ENCODE measurements at regions not wholly inside any gene's neighbourhood (a gene's known extent, or its start where the extent isn't known, plus 50 kb on each side); places are given as distances from the start of the nearest gene placed in this dataset.

DNA sequence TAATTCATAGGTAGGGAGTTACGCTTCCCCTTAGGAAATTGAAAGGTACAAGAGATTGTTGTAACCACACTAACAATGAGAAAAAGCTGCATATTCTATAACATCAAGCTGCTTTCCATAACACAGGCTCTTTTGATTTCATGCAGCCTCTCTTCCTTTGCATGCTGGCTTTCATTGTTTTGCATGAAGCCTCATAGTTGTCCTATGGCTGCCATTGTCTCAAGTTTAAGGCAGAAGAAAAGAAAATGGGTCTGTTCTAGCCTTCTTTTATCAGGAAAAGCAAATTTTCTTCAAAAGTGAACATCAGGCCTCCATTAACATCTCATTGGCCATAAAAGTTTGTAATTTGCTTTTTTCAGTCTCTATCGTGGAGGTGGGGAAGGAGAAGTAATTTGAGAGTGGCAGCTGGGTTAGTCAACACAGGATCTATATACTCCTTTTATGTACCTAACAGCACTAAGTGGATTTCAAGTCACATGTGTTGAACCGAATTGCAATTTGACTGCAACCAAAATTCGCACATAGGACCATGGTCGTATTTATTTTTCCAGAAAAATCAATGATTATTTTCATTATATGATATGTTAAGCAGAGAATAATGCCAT lies 248.5 kb upstream of the RND3 start:
- ChIA-PET POLR2A (no interaction called here), CTCF (no interaction called here)

DNA sequence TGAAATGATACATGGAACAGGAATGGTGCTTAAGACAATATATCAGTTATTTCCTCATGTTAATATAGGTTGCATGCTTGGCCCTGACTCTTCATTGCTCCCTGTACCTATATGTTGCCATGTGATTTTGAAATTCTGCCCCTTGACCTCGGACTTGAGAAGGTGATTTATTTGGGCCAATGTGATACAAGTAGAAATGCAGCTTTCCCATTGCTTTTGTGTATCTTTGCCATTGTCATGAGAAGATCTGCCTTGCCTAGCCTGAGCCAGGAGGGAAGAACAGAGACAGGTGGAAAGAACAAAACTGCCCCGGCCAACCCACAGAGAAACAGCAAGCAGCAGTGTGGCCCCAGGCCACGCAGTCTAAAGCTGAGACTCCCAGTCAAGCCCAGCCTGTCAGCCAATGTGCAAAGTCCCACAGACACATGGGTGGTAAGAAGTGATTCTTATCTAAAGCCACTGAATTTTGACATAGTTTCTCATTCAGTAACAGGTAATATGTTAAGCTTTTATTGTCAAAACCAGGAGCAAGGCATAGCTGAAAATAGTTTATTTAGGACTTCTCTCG lies 245.7 kb upstream of the RND3 start:
- POLR2A ChIA-PET: no interaction called here
- CTCF ChIA-PET: no interaction called here

DNA sequence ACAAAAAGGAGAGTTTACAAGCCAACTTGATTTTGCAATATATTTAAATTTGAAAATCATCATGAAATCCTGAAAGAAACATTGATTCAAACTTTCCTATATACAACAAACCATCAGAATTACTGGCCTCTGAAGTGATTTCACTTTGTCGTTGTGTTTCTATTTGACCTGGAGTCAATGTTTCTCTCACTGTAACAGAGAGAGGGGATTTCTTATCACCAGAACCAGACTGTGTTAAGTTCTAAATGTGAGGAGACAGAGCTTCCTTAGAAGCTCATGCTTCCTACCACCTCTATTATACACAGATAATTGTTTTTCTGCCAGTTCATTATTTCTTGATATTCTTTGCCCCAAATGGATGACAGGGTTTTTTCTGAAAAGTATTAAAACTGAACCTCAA lies 245.0 kb upstream of the RND3 start:
- ChIA-PET CTCF (no interaction called here), POLR2A (no interaction called here)

DNA sequence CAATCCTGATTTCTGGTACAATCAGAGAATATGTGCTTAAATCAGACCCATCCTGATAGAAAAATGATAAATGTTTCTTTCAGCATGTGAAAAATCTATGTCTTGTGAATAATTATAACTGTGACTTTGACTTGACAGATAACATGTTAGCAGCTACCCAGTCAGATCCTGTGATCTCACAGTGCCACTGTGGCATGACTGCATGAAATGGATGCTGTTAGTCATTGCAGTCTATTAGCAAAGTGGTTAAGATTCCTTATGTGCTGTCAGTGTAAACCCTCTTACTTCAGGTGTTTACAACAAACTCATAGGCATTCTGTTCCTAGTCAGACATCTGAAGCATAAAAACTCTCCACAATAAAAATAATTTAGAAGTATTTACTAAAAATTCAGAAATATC lies 244.6 kb upstream of the RND3 start:
- ChIA-PET POLR2A (no interaction called here), CTCF (no interaction called here)

DNA sequence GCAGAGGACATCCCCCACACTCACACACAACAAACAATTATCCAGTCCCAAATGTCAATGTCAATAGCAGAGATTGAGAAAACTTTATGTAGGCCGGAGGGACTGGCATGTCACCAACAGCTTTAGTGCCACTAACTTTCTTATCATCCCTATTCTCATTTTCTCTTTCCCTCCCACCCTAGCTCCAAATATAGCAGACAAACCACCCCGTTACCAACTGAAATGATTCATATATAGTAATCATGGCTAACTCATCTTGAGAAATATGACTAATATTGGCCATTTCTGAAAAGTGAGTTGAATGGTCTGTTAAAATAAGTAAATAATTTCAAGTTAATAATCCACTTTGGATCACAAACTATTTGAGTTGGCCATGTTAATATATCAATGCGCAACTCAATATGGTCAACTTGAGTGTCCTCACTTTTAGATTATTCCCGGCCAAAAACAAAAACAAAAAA lies 242.1 kb upstream of the RND3 start:
- POLR2A ChIA-PET: no interaction called here
- CTCF ChIA-PET: no interaction called here

DNA sequence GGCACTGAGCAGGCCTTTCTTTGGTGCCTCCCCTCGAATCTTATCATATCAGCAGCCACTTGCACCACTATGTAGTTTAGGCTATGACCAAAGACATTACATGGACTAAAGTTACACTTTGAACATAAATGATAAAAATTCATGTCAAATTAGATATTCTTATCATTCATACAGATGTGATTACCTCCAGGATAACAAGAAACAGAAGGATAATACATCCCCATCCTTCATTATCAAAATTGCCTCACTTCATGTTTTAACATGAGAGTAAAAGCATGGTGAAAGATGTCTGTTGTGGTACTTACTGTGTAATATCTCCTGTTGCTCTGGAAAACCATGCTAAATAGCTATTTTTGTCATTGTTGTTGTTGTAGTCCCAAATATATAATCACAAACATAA lies 230.8 kb upstream of the RND3 start:
- ChIA-PET POLR2A (no interaction called here), CTCF (no interaction called here)

DNA sequence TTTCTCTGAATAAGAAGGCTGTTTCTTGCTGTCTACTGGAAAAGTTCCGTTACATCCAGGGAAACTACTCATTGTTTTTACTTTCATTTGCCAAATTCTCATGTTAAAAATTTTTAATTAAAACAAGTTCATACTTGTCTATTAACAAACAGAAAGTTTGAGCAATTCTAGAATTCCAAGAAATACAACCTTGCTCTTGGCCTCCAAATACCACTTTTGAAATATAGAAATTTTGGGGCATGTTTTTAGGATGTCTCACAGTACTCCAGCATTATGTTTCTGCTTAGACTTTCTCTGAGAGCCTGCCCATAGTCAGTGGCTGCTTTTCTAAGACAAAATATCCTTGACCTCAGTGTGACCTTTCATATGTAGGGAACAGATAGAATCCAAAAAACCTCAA lies 228.7 kb upstream of the RND3 start:
- CTCF ChIA-PET: no interaction called here

DNA sequence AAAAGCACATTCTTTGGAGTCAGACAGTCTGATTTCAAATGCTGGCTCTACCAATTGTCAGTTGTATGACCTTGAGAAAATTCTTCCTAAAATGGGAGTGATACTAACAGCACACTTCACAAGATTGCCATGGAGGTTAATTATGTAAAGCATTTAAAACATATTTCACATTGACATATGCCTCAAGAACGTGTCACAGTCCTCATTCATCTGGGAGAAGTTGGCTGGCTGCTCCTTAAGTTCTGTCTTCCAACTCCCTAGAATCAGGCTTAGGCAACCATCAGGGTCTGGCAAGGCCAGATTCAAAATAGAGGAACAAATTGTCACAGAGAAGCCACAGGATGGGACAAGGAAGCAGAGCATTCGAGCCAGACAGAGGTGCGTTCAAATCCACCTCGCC lies 228.0 kb upstream of the RND3 start:
- ChIA-PET POLR2A (no interaction called here), CTCF (no interaction called here)

More for the DNA sequence above, 228.7 kb upstream of the RND3 start:
- POLR2A ChIA-PET: no interaction called here

DNA sequence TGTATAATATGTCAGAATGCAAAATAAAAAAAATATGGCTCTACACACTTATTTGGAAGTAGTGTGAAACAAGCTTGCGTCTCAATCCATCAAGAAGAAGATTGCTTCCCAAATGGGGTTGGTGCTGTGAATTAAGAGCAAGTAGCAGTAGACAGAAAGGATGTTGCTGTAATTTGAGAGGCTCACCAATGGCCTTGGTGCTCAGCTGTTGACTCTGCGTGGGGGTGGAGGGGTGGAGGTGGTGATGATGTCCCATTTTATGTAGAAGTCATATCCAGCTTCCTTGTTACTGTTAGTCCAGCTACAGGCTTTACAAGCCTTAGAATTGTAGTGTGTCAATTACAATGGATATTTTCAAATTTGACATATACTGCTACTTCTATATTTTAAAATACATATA lies 223.4 kb upstream of the RND3 start:
- POLR2A ChIA-PET: no interaction called here
- CTCF ChIA-PET: no interaction called here

DNA sequence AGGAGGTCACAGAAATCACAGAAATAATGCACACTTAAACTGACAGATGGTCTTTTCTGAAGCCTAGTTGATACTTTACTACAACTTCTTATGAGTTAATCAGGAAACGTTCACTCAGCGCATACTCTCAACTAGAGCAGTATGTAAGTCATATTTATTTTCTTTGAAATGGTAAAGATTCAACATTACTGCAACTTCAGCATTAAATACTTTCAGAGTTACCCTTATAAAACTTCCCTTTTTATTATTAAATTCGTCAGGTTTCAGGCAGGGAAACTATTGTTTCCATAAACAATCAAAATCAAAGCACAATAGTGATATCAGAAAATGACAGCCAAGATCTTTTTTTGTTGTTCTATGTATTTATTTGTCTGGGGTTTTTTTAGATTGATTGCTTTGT lies 222.6 kb upstream of the RND3 start:
- CTCF ChIA-PET: no interaction called here
- POLR2A ChIA-PET: no interaction called here

DNA sequence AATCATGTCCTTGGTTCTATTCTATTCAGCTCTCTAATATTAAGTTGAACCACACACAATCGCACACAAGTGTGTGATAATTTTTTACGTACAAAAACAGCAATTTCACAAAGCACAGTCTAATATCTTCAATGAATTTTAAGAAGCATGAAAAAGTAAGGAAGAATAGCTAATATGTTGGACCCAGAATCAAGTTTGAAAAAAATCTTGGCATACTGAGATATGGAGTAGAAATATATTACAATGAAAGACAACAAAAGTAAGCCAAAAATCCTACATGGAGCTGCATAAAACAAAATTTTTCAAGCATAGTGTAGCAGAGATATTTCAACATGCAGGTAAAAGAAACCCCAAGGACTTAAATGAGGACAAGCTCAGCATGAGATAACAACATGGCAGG lies 219.1 kb upstream of the RND3 start:
- ChIA-PET POLR2A (no interaction called here), CTCF (no interaction called here)

DNA sequence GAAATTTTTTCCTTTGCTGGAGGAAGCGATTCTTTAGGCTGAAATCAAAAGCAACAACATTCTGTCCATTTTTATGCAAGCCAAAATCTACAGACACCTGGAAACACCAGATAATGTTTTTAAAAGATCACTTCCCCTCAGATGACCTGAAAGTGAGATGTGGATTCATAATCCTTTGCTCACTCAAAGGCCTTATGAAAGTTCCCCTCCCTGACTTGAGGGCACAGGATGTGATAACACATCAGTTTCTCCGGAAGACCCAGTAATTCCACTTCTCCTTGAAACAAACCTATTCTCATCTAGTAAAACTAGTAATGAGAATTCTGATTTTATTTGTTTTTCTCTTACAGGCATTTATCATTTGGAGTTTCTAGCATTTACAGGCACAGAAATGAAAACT lies 218.3 kb upstream of the RND3 start:
- POLR2A ChIA-PET: interaction anchor here (0.7 kb wide), 1 partner anchor 1082 kb away, joined by 4 read pairs; no protein-coding TSS in a partner anchor

DNA sequence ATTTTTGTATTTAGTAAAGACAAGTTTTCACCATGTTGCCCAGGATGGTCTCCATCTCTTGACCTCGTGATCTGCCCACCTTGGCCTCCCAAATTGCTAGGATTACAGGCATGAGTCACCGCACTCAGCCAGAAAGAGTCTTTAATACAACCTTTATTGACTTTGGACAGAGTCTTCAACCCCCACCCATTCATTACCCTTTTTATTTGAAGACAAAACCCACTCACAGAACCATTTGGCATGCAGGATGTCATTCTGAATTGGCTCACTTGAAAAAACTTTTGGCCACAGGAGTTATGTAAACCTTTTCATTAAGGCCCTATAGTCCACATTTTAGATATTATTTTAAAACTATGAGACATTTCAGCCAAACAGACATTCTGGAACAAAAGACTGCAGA lies 217.9 kb upstream of the RND3 start:
- CTCF ChIA-PET: no interaction called here
- POLR2A ChIA-PET: interaction anchor here (0.7 kb wide), 1 partner anchor 1082 kb away, joined by 4 read pairs; no protein-coding TSS in a partner anchor

More for the DNA sequence above, 218.3 kb upstream of the RND3 start:
- CTCF ChIA-PET: no interaction called here

DNA sequence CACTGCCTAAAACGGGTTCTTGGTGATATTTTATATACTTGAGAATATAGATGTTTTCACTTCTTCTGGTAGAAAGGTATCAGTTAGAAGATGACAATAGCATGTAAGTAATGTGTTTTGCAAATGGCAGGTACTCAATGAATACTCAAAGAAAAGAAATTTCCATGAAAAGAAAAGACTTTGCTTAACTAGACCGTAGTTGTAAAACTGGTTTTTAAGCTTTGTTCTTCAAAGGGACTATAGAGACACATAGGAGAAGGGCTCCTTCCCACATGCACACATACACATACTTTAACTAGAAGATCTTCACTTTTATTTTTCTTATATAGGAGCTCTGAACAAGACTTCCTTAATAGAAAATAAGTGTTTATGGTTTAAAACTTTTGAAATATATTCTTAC lies 215.3 kb upstream of the RND3 start:
- POLR2A ChIA-PET: no interaction called here
- CTCF ChIA-PET: no interaction called here

DNA sequence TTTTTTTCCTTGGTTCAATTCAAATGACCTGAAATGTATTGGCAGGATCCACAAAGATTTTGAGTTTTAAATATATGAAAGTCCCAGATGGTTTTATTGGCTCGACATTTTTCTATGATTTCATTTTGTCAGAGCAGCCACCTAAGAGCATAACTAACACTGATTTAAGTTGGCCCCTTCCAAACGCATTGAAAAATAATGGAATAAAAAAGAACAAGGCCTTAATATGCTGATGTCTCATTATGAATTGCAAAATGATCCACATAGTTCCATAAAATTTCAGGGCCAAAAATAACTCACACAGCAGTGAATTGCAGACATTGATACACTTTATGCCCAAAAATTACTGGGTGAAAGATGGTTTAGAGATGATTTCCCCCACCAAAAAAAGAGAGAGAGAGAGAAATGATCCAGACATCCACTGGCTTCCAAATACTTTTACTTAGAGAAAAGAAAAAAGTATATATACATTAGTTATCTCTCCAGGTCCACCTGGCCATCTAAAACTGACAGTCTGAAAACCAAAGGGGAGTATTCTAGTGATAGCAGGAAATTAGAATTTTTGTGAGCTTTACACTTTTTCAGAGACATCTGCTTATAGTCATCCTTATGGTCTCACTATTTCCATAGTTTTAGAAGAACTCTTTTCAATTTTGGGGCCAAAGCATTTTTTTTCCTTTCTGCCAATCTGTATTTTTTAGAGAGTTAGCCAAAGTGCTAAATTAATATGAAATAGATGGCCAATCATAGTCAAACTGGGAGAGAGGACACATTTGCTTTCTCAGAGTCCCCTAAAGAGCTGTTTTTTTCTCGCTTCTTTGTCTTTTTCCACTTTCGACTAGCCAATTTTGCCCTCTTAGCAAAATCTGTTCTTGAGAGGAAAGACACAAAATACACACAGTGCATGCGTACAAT lies 213.5 kb upstream of the RND3 start:
- ChIA-PET POLR2A (no interaction called here), CTCF (no interaction called here)

DNA sequence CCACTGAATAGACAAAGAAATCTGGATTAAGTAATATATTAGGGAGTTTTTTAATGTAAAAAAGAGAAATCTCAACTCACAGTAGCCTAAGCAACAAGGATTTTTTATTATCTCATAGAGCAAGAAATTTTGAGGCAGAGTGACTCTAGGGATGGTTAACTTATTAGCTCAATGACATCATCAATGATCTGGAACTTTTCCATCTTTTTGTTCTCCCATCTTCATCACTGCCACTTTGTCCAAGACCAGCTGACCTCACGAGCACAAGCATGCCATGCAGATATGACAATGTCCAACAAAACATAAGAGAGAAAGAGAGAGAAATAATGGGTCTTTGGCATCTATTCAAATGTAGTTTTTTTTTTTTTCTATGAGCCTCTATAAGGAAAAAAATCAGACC lies 211.8 kb upstream of the RND3 start:
- ChIA-PET CTCF (no interaction called here), POLR2A (no interaction called here)

DNA sequence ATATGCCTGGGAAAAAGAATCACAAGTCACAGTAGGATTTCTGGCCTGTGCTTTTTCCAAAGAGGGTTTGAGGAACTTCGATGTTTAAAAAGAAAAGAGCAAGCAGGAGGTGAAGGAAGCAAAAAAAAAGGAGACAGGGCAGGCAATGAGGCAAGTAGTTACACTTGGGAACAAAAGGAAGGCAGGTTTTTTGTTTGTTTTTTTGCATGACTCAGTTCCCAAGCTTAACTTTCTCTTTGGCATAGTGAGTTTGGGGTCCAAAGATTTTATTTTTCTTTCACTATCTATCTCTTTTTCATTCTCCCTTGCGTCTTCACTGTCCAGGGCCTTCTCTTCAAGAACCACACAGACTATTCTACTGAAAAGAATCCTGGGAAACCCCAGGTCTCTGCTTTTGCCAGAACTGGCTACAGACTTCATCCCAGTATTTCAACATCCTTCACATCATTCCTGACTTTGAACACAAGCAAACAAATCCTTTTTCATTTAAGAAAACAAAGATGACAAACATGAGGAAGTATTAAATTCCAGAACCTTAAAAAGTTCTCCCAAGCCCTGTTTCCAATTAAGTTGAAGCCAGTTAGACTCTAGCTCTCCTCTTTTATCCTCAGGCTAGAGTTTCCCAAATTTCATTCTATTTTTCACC lies 210.7 kb upstream of the RND3 start:
- CTCF ChIA-PET: no interaction called here
- POLR2A ChIA-PET: no interaction called here

DNA sequence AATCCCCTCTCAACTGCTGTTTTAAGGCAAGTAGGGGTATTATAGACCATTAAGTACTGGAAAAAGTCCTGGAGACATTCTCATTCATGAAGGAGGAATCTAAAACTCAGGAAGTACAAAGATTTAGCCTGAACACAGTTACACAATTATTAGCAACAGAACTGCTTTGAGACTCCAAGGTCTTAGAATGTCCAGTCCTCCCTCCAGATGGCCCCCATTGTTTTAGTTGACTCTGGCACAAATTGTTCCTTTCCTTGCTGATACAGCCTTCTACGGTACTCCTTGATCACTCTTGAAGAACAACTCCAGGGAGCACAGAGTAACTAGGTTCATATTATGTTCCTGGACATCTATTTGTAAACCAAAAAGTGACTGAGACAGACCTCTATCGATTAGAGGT lies 210.1 kb upstream of the RND3 start:
- POLR2A ChIA-PET: no interaction called here
- CTCF ChIA-PET: no interaction called here

DNA sequence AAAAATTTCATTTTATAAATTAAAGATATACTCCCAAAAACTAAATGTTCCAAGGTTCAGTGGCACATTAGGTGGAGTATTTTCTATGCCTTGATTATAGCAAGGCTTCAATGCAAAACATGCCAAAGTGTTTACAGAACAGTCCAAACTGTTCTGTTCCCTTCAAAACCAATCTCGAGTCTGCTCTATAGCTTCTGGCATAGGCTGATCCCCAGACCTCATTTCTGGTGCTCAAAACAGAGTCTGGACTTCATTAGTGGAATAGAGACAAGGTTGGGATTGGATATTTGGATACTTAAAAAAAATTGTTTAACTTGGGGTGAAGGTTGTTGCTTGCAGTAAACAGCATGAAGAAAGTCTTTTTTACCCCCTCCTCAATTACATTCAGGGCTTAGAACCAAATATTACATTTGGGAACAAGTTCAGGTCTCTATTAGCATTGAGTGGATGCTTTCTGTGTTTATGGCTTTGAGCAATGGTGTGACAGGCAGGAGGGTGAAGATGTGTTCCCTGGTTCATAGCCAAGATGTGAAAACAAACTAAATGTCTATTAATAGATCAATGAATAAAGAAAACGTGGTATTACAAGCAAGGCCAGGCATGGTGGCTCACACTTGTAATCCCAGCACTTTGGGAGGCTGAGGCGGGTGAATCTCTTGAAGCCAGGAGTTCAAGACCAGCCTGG lies 208.1 kb upstream of the RND3 start:
- CTCF ChIA-PET: no interaction called here
- POLR2A ChIA-PET: no interaction called here

DNA sequence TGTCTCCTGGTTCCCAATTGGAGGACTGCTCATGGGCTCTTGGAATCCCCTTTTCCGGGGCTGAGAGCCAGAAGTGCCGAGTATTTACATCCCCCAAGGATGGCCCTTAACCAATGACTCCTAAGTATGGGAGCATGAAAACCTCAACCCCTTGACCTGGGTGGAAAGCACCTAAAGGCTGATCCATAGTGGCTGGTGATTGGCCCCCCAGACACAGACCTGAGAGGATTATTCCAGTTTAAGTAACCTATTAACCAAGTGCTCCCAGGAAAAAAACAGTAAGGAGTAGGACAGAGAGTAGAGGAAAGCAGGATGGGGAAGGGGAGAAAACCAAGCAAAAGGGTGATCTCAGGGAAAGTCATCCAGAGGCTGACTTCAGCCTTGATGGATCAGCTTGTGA lies 206.1 kb upstream of the RND3 start:
- CTCF ChIA-PET: no interaction called here
- POLR2A ChIA-PET: no interaction called here

DNA sequence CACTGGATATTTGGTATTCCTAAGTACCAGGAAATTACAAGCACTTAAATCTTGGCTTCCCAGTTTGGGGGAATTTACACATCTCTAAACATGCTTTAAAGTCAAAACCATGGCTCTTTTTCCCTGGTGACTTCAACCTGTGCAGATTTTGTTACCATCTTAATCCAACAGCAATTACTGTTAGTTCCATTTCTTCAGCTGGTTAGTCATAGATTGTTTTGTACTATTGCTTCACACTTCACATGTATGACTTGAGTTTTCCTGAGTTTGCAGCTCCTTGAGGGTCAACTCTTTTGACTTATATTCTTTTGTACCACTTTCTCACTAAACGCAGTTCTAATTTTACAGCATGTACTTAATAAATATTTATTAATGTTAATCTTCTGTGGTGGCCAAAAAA lies 203.4 kb upstream of the RND3 start:
- POLR2A ChIA-PET: no interaction called here
- CTCF ChIA-PET: no interaction called here
